Brain microvascular endothelial cell (primary cell): ENCODE measurements at regions not wholly inside any gene's neighbourhood (a gene's known extent, or its start where the extent isn't known, plus 50 kb on each side); places are given as distances from the start of the nearest gene placed in this dataset.

ENCODE experiments used
- DNase-seq: peaks from one replicate; pipeline ENCODE4 v3.0.0-alpha.2; 2020
- H3K27ac ChIP-seq: fragments of 250-450 bp; sonication (Bioruptor Pico); 2 replicates; pipeline ENCODE4 v1.5.1; 2020; ENCODE audit warnings: mild to moderate bottlenecking, moderate library complexity
- H3K27me3 ChIP-seq: fragments of 250-450 bp; sonication (Bioruptor Pico); replicated peaks from 2 replicates; pipeline ENCODE4 v1.5.1; 2020; ENCODE audit warnings: mild to moderate bottlenecking
- H3K36me3 ChIP-seq: fragments of 250-450 bp; sonication (Bioruptor Pico); replicated peaks from 2 replicates; pipeline ENCODE4 v1.5.1; 2020; ENCODE audit warnings: mild to moderate bottlenecking
- H3K4me3 ChIP-seq: 2 replicates; pipeline ENCODE4 v1.5.1; 2011; ENCODE audit warnings: low read depth, mild to moderate bottlenecking, control low read depth, low read length, moderate library complexity
- in situ Hi-C: cut with HindIII; loops from 2 replicates; pipeline ENCODE4 v1.10.0; 2017; ENCODE audit warnings: low sequenced_read_pairs, low pct_ligation_motif_present
- TF ChIP-seq, protein P1 (sequence below): IDR thresholded peaks from 2 replicates; pipeline ENCODE4 v1.5.1; 2011; ENCODE audit warnings: low read depth, mild to moderate bottlenecking, moderate library complexity, low read length, control low read depth, inconsistent platforms; ENCODE audit errors: missing control alignments

DNA sequence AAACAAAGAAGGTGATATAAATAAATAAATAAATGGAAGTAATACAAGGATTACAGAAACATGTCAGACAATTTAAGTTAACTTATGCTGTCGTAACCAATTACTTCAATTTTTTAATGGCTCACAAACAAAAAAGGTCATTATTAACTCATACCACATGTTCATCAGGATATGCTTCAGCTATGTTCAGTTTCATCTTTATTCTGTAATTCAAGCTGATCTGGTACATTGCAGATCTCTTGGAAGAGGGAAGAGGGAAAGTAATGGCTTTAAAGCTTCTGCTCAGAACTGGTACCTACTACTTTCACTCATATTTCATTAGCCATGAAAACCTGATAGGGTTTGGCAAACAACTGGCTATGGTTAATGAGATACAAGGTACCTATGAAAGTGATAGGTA lies 67.6 kb upstream of the ERBB4 start:
- in situ Hi-C loops: no loop called here

DNA sequence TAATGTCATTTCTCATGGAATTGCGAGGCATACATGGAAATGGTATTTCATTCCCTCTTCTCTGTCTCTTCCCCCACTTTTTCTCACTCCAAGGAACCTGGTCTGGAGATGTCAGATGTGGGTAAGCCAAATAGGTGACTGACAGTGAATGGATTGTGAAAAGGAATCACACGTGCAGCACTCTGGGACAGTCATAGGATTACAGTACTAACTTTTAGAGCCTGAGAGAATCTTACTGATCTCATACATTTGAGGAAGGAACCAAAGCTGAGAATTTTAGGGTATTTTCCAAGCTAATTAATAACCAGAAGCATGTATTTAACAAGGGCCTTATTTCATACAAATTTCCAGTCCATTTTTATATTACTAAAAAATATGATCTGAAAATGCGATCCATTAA lies 58.1 kb upstream of the ERBB4 start:
- no peak overlapping the region for H3K27ac ChIP-seq
- H3K27me3 ChIP-seq: no peaks in the 10 kb centered on the region
- no peaks in the 10 kb centered on the region for H3K36me3 ChIP-seq
- DNase-seq: no peak
- TF ChIP-seq, protein P1, sequence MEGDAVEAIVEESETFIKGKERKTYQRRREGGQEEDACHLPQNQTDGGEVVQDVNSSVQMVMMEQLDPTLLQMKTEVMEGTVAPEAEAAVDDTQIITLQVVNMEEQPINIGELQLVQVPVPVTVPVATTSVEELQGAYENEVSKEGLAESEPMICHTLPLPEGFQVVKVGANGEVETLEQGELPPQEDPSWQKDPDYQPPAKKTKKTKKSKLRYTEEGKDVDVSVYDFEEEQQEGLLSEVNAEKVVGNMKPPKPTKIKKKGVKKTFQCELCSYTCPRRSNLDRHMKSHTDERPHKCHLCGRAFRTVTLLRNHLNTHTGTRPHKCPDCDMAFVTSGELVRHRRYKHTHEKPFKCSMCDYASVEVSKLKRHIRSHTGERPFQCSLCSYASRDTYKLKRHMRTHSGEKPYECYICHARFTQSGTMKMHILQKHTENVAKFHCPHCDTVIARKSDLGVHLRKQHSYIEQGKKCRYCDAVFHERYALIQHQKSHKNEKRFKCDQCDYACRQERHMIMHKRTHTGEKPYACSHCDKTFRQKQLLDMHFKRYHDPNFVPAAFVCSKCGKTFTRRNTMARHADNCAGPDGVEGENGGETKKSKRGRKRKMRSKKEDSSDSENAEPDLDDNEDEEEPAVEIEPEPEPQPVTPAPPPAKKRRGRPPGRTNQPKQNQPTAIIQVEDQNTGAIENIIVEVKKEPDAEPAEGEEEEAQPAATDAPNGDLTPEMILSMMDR: no peak
- no peak overlapping the region for H3K4me3 ChIP-seq
- in situ Hi-C loops: no loop called here

More for the DNA sequence above, 67.6 kb upstream of the ERBB4 start:
- no peaks in the 10 kb centered on the region for H3K36me3 ChIP-seq
- no peak for DNase-seq
- H3K4me3 ChIP-seq: no peak overlapping the region
- no peaks in the 10 kb centered on the region for H3K27me3 ChIP-seq
- TF ChIP-seq, protein P1: no peak
- H3K27ac ChIP-seq: no peak overlapping the region

GRCh38 chr2:212596276-212596675 lies 57.7 kb upstream of the ERBB4 start:
- no peak overlapping the region for H3K27ac ChIP-seq
- no peak for DNase-seq
- H3K4me3 ChIP-seq: no peak overlapping the region
- in situ Hi-C loops: no loop called here
- H3K27me3 ChIP-seq: no peaks in the 10 kb centered on the region
- TF ChIP-seq, protein P1: no peak
- H3K36me3 ChIP-seq: no peaks in the 10 kb centered on the region

DNA sequence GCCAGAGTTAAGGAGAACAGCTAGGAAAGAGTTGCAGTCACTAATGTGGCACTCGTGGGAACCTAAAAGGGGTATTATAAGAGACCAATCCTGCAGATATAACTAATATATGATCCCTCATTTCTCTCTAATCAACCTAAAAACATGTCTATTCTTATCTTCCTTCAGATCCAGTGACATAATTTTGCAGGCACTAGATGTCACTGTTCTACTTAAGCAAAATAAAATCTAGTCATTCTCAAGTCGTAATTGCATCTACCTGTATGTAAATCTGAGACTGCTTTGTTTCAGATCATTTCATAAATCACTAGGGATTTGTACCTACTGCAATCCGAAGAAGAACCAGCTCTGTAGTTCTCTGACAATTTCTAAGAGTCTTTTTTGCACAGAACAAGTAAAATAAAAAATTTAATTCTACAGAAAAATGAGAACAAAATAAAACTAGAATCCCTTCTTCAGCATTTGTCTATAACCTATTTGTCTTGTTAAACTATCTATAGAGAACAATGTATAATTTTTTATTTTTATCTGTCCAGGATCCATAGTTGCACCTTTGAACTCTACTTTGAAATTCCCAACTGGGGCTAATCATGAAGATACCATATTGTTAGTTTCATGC lies 56.5 kb upstream of the ERBB4 start:
- Histone ChIP-seq H3K4me3 (no peak overlapping the region), H3K27me3 (no peaks in the 10 kb centered on the region), H3K27ac (no peak overlapping the region), H3K36me3 (no peaks in the 10 kb centered on the region)
- TF ChIP-seq, protein P1: peak; percentile 16
- in situ Hi-C loops: no loop called here
- no peak for DNase-seq

DNA sequence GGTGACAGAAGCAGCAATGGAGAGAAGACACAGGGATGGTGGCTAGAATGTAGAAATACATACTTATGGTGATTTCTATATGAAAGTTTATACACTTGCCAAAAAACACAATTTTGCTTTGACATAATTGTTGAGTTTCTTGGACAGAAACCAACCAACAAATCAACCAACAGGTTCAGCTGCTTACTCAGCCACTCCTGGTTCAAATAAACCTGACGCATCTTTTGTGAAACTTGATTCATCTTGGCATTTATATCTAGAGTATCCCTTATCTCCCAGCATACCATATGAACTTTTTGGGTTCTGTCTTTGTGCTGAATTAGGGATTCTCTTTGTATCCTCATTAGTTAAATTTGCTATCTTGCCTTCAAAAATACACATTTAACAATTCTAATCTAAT lies 54.1 kb upstream of the ERBB4 start:
- DNase-seq: no peak
- Histone ChIP-seq H3K27me3 (no peaks in the 10 kb centered on the region), H3K4me3 (no peak overlapping the region), H3K36me3 (no peaks in the 10 kb centered on the region), H3K27ac (no peak overlapping the region)
- TF ChIP-seq, protein P1: no peak
- in situ Hi-C loops: no loop called here
